Mesenchymal stem cell (in vitro differentiated cells and primary cell): ENCODE measurements at regions not wholly inside any gene's neighbourhood (a gene's known extent, or its start where the extent isn't known, plus 50 kb on each side); places are given as distances from the start of the nearest gene placed in this dataset.

Experiments used
- DNase-seq: peaks from one replicate; pipeline ENCODE4 v3.0.0-alpha.2; 2013
- H2AFZ ChIP-seq: one replicate; pipeline ENCODE4 v1.6.1; 2013; ENCODE audit warnings: low read depth, mild to moderate bottlenecking, control low read depth, inconsistent platforms, low read length, moderate library complexity
- H2AK5ac ChIP-seq: 2 replicates; pipeline ENCODE4 v1.6.1; 2013; ENCODE audit warnings: low read length, moderate library complexity, mild to moderate bottlenecking, inconsistent platforms; ENCODE audit not compliant: severe bottlenecking
- H2BK120ac ChIP-seq: one replicate; pipeline ENCODE4 v1.6.1; 2013; ENCODE audit warnings: low read depth, mild to moderate bottlenecking, inconsistent platforms, low read length, moderate library complexity
- H2BK12ac ChIP-seq, 2 experiments: one replicate each; pipeline ENCODE4 v1.6.1; 2013; ENCODE audit warnings: inconsistent platforms in 2 of 2, low read length in 2 of 2, mild to moderate bottlenecking in 2 of 2, moderate library complexity in 2 of 2, control low read depth in 1 of 2
- H2BK15ac ChIP-seq: one replicate; pipeline ENCODE4 v1.6.1; 2013; ENCODE audit warnings: mild to moderate bottlenecking, low read depth, inconsistent platforms; ENCODE audit not compliant: poor library complexity, severe bottlenecking
- H2BK5ac ChIP-seq: 2 replicates; pipeline ENCODE4 v1.6.1; 2013; ENCODE audit warnings: low read depth, mild to moderate bottlenecking, low read length, control low read depth, inconsistent platforms; ENCODE audit not compliant: poor library complexity, severe bottlenecking
- H3K14ac ChIP-seq, 2 experiments: one replicate each; pipeline ENCODE4 v1.6.1; 2013; ENCODE audit warnings: inconsistent platforms in 2 of 2, low read length in 2 of 2, control low read depth in 1 of 2, mild to moderate bottlenecking in 1 of 2, moderate library complexity in 1 of 2
- H3K18ac ChIP-seq, 2 experiments: one replicate each; pipeline ENCODE4 v1.6.1; 2013; ENCODE audit warnings: inconsistent platforms in 2 of 2, low read length in 2 of 2, control low read depth in 1 of 2, low read depth in 1 of 2, mild to moderate bottlenecking in 1 of 2
- H3K23ac ChIP-seq, 2 experiments: one replicate each; pipeline ENCODE4 v1.6.1; 2013; ENCODE audit warnings: inconsistent platforms in 2 of 2, low read length in 2 of 2, mild to moderate bottlenecking in 2 of 2, moderate library complexity in 2 of 2, control low read depth in 1 of 2
- H3K27ac ChIP-seq: 2 replicates; pipeline ENCODE4 v1.5.1; 2013; ENCODE audit warnings: mild to moderate bottlenecking, moderate library complexity, low read length, control low read depth, inconsistent platforms; ENCODE audit not compliant: poor library complexity, severe bottlenecking
- H3K27me3 ChIP-seq, 2 experiments: 2 replicates each; pipeline versions ENCODE4 v1.6.1 to v1.7.0; 2013; ENCODE audit warnings: low read length in 2 of 2, mild to moderate bottlenecking in 2 of 2, moderate library complexity in 2 of 2, control low read depth in 1 of 2, inconsistent platforms in 1 of 2; ENCODE audit not compliant: control insufficient read depth in 1 of 2, insufficient read depth in 1 of 2
- H3K36me3 ChIP-seq, 2 experiments: 2 replicates each; pipeline versions ENCODE4 v1.6.1 to v1.7.0; 2013; ENCODE audit warnings: low read length in 2 of 2, control low read depth in 1 of 2, inconsistent platforms in 1 of 2, low read depth in 1 of 2, mild to moderate bottlenecking in 1 of 2; ENCODE audit not compliant: insufficient read depth in 2 of 2, control insufficient read depth in 1 of 2
- H3K4ac ChIP-seq, 2 experiments: one replicate each; pipeline ENCODE4 v1.6.1; 2013; ENCODE audit warnings: inconsistent platforms in 2 of 2, low read length in 2 of 2, mild to moderate bottlenecking in 2 of 2, moderate library complexity in 2 of 2, control low read depth in 1 of 2, low read depth in 1 of 2
- H3K4me1 ChIP-seq: 2 replicates; pipeline ENCODE4 v1.6.1; 2013; ENCODE audit warnings: low read depth, low read length, control low read depth; ENCODE audit not compliant: control insufficient read depth, insufficient read depth
- H3K4me2 ChIP-seq: 2 replicates; pipeline ENCODE4 v1.6.1; 2013; ENCODE audit warnings: low read length, mild to moderate bottlenecking, inconsistent platforms; ENCODE audit not compliant: poor library complexity, severe bottlenecking
- H3K4me3 ChIP-seq, 2 experiments: 2 replicates each; pipeline versions ENCODE4 v1.5.1 to v1.7.0; 2013; ENCODE audit warnings: low read length in 2 of 2, mild to moderate bottlenecking in 2 of 2, control low read depth in 1 of 2, low read depth in 1 of 2; ENCODE audit not compliant: insufficient read depth in 1 of 2
- H3K79me1 ChIP-seq: replicated peaks from 2 replicates; pipeline ENCODE4 v1.6.1; 2013; ENCODE audit warnings: mild to moderate bottlenecking, control low read depth, low read length, inconsistent platforms; ENCODE audit not compliant: poor library complexity, severe bottlenecking
- H3K9ac ChIP-seq: 2 replicates; pipeline ENCODE4 v1.7.0; 2013; ENCODE audit warnings: mild to moderate bottlenecking, low read length, moderate library complexity
- H3K9me3 ChIP-seq: 2 replicates; pipeline ENCODE4 v1.7.0; 2013; ENCODE audit warnings: mild to moderate bottlenecking, low read length; ENCODE audit not compliant: control insufficient read depth
- H4K8ac ChIP-seq: one replicate; pipeline ENCODE4 v1.6.1; 2013; ENCODE audit warnings: inconsistent platforms, mild to moderate bottlenecking, low read length, moderate library complexity
- H4K91ac ChIP-seq: one replicate; pipeline ENCODE4 v1.6.1; 2013; ENCODE audit warnings: mild to moderate bottlenecking, low read length, inconsistent platforms
- WGBS: methylation state at CpG from one replicate; pipeline ENCODE4 v1.1.7; 2013; ENCODE audit warnings: mixed read lengths; 5-methylcytosine and 5-hydroxymethylcytosine counted together

GRCh38 chr5:120012431-120012830, 383.1 kb downstream of the FAM170A start:
- Histone ChIP-seq H2BK15ac (no peak overlapping the region), H3K4ac (no peak overlapping the region), H4K8ac (no peak overlapping the region), H3K9ac (no peak overlapping the region), H3K36me3 (no peaks in the 10 kb centered on the region), H3K27ac (no peak overlapping the region), H2BK5ac (no peak overlapping the region), H3K23ac (no peak overlapping the region), H3K27me3 (no peaks in the 10 kb centered on the region), H3K79me1 (no peaks in the 10 kb centered on the region), H2BK12ac (no peak overlapping the region), H4K91ac (no peak overlapping the region), H2AK5ac (no peak overlapping the region), H3K4me2 (no peak overlapping the region), H3K9me3 (no peaks in the 10 kb centered on the region), H3K14ac (no peak overlapping the region), H2BK120ac (no peak overlapping the region), H3K18ac (no peak overlapping the region), H2AFZ (no peak overlapping the region), H3K4me1 (no peaks in the 10 kb centered on the region), H3K4me3 (no peak overlapping the region)
- DNase-seq = no peak
- no CpG with 5 or more reads among the region's 1 CpG for WGBS

DNA sequence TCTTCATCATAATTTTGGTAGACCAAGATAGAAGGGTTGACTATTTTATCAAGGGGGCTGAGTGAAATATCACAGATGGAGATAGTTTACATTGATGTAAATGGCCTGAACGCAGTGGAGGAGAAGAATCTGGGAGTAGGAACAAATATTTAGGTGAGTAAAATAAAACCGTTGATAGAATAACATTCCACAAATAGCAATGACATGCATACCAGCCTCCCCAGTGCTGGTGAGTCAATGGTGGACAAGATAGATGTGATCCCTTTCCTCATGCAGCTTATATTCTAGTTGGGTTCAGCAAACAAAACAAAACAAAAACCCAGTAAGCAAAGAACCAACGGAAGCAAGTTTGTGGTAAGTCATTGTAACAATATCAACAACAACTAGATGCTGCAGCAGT, 385.2 kb downstream of the FAM170A start:
- H3K4me1 ChIP-seq = no peaks in the 10 kb centered on the region
- no peak overlapping the region for H2AK5ac ChIP-seq
- H3K4me3 ChIP-seq = no peak overlapping the region
- no peak overlapping the region for H2AFZ ChIP-seq
- no peak overlapping the region for H3K9ac ChIP-seq
- no peak overlapping the region for H4K91ac ChIP-seq
- H3K79me1 ChIP-seq = no peaks in the 10 kb centered on the region
- no peak overlapping the region for H2BK15ac ChIP-seq
- no peak overlapping the region for H3K14ac ChIP-seq
- H2BK5ac ChIP-seq = no peak overlapping the region
- no peak overlapping the region for H2BK12ac ChIP-seq
- no peak overlapping the region for H3K4me2 ChIP-seq
- H2BK120ac ChIP-seq = no peak overlapping the region
- no peak overlapping the region for H4K8ac ChIP-seq
- no peaks in the 10 kb centered on the region for H3K27me3 ChIP-seq
- H3K27ac ChIP-seq = no peak overlapping the region
- 0% methylated on average over 1 of the region's 3 CpGs for WGBS
- DNase-seq = no peak
- H3K9me3 ChIP-seq = no peaks in the 10 kb centered on the region
- H3K4ac ChIP-seq = no peak overlapping the region
- no peak overlapping the region for H3K23ac ChIP-seq
- no peaks in the 10 kb centered on the region for H3K36me3 ChIP-seq
- H3K18ac ChIP-seq = no peak overlapping the region

DNA sequence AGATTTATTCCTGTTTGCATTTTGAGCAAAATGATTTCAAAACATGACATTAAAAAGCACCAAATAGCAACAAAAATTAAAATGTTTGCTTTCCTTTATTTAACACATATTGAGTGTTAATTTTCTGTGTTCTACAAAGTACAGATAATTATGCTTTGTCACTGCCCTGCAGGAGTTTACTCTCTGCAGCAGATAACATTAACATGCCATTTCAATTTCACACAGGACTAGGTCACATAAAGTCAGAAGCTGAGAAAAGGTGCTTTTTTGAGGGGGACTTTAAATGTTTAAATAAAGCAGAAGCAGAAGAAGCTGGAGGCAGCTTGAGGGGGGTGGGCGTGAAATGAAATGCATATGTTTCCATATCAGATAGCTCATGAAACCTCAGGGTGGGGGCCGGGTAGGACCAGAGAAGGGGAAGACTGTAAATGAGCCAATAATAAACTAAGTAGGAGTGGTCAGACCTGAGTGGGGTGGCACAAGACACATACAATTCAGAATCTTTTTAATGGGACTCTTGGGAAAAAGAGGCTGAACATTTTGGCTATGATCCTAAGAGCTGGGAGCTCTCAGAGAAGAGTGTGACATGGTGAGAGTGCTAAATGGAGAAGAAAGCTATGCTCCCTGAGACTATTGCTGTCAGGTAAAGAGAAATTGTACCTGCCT, 387.5 kb downstream of the FAM170A start:
- H3K18ac ChIP-seq = no peak overlapping the region
- H4K91ac ChIP-seq = no peak overlapping the region
- H3K4me1 ChIP-seq = no peaks in the 10 kb centered on the region
- H3K4me3 ChIP-seq = no peak overlapping the region
- no peak overlapping the region for H3K27ac ChIP-seq
- H2AK5ac ChIP-seq = no peak overlapping the region
- no peak overlapping the region for H3K4me2 ChIP-seq
- H3K27me3 ChIP-seq = no peaks in the 10 kb centered on the region
- no peaks in the 10 kb centered on the region for H3K9me3 ChIP-seq
- H4K8ac ChIP-seq = no peak overlapping the region
- no peak overlapping the region for H2BK12ac ChIP-seq
- H3K79me1 ChIP-seq = no peaks in the 10 kb centered on the region
- H2BK120ac ChIP-seq = no peak overlapping the region
- H3K36me3 ChIP-seq = no peaks in the 10 kb centered on the region
- H3K23ac ChIP-seq = no peak overlapping the region
- H3K9ac ChIP-seq = no peak overlapping the region
- no peak overlapping the region for H2AFZ ChIP-seq
- no peak overlapping the region for H2BK15ac ChIP-seq
- H2BK5ac ChIP-seq = no peak overlapping the region
- 92% methylated on average over 2 of the region's 2 CpGs for WGBS
- no peak overlapping the region for H3K4ac ChIP-seq
- no peak overlapping the region for H3K14ac ChIP-seq
- DNase-seq = no peak

DNA sequence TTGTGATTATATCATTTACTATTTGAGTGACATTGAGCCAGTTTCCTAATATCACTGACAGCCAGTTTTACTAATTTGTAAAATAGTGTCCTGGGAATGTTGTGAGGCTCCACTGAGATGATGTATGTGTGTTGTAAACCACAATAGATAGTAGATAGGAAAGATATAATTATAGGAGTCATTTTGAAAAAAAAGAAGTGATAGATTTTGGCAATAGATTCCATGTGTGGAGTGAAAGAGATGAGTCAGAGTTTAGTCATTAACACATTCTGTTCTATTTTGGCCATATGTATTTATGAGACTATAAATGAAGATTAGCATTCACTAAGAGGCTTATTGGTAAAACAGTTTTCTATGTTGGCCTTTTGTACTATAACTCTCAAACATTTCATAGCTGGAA, 388.2 kb downstream of the FAM170A start:
- no peak overlapping the region for H4K91ac ChIP-seq
- no peak overlapping the region for H2BK15ac ChIP-seq
- no peak overlapping the region for H3K4ac ChIP-seq
- no peaks in the 10 kb centered on the region for H3K4me1 ChIP-seq
- no peaks in the 10 kb centered on the region for H3K9me3 ChIP-seq
- no peak overlapping the region for H4K8ac ChIP-seq
- H3K14ac ChIP-seq = no peak overlapping the region
- no peak overlapping the region for H3K27ac ChIP-seq
- H3K9ac ChIP-seq = no peak overlapping the region
- H3K18ac ChIP-seq = no peak overlapping the region
- peak; percentile 50 for DNase-seq
- no peaks in the 10 kb centered on the region for H3K79me1 ChIP-seq
- no peaks in the 10 kb centered on the region for H3K36me3 ChIP-seq
- H2BK12ac ChIP-seq = no peak overlapping the region
- H2BK5ac ChIP-seq = no peak overlapping the region
- H3K27me3 ChIP-seq = no peaks in the 10 kb centered on the region
- H3K4me3 ChIP-seq = no peak overlapping the region
- no peak overlapping the region for H2AK5ac ChIP-seq
- H2BK120ac ChIP-seq = no peak overlapping the region
- H2AFZ ChIP-seq = no peak overlapping the region
- no peak overlapping the region for H3K4me2 ChIP-seq
- H3K23ac ChIP-seq = no peak overlapping the region
